ENCODE measurements at regions not wholly inside any gene's neighbourhood (a gene's known extent, or its start where the extent isn't known, plus 50 kb on each side); places are given as distances from the start of the nearest gene placed in this dataset.

DNA sequence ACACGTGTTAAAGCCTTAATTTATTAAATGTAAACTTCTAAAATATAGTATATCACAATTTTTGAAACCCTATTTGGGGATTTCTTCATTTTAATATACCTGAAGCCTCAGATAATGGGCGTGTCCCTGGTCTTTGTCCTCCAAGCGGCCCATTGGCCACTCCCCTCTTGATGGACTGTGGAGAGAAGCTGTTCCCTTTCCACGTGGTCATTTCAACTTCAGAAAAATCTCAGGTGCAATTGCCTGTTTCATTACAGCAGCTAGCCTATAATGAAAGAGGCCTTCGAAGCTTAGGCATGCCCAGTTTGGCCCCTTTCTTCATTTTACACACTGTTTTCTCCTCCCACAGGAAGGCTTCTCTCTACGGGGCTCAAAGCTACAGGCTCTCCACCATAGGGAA, 131.4 kb upstream of the ARHGAP5 start (continued):
- TF ChIP-seq, protein P1, sequence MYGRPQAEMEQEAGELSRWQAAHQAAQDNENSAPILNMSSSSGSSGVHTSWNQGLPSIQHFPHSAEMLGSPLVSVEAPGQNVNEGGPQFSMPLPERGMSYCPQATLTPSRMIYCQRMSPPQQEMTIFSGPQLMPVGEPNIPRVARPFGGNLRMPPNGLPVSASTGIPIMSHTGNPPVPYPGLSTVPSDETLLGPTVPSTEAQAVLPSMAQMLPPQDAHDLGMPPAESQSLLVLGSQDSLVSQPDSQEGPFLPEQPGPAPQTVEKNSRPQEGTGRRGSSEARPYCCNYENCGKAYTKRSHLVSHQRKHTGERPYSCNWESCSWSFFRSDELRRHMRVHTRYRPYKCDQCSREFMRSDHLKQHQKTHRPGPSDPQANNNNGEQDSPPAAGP (tag by site-specific recombination; IDR thresholded peaks at IDR 0.05) = no peak
- TF ChIP-seq MEIS1 (CRISPR knock-in tag; IDR thresholded peaks at IDR 0.05; ENCODE audit: borderline replicate concordance) (no peak), ZNF629 (tag by site-specific recombination; IDR thresholded peaks at IDR 0.05) (no peak), ZNF530 (tag by site-specific recombination; IDR thresholded peaks at IDR 0.05; ENCODE audit: low read depth) (no peak), ZNF600 (tag by site-specific recombination; IDR thresholded peaks at IDR 0.05) (no peak), ZNF548 (tag by site-specific recombination; IDR thresholded peaks at IDR 0.05) (no peak), ZNF558 (tag by site-specific recombination; IDR thresholded peaks at IDR 0.05) (no peak), ZNF777 (tag by site-specific recombination; IDR thresholded peaks at IDR 0.05; ENCODE audit: borderline replicate concordance) (no peak), ZNF132 (tag by site-specific recombination; IDR thresholded peaks at IDR 0.05; ENCODE audit: borderline replicate concordance) (no peak)

DNA sequence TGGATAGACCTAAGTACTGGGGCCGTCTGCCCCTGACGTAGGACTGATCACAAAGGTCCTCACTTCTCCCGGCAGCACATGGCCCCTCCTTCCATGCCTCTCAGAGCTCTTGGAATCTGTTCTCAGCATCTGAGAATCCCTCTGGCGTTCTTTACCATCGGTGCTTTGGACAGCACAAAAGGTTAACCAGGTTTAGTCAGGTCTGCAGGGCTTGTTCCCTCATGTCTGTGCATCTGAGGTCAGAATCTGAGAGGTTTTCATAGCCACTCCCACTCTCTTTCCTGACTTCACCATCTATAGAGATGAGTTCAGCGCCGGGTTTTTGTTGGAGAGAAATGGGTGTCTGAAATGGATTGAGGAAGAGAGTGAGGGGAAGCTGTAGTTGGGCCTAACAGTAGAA, 130.0 kb upstream of the ARHGAP5 start:
- Histone ChIP-seq H3K36me3 (ENCODE audit: control insufficient read depth in 2 of 2, insufficient read depth in 1 of 2, low read length in 2 of 2) (no peaks in the 10 kb centered on the region), H3K4me3 (ENCODE audit: low read depth, low read length) (no peak overlapping the region), H3K27ac (ENCODE audit: extremely low read depth, low read depth, low read length) (no peak overlapping the region), H3K4me1 (ENCODE audit: control insufficient read depth, insufficient read depth, low read length) (peaks cover 27% of the 10 kb centered on the region), H3K9me3 (ENCODE audit: control insufficient read depth, insufficient read depth, low read depth, low read length) (no peaks in the 10 kb centered on the region)
- POLR2A ChIA-PET = no interaction called here
- TF ChIP-seq, protein P2, sequence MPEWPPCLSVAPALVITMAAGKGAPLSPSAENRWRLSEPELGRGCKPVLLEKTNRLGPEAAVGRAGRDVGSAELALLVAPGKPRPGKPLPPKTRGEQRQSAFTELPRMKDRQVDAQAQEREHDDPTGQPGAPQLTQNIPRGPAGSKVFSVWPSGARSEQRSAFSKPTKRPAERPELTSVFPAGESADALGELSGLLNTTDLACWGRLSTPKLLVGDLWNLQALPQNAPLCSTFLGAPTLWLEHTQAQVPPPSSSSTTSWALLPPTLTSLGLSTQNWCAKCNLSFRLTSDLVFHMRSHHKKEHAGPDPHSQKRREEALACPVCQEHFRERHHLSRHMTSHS (tag by site-specific recombination; IDR thresholded peaks at IDR 0.05) = no peak
- TF ChIP-seq ZNF366 (tag by site-specific recombination; conservative IDR thresholded peaks at IDR 0.05) = no peak
- TF ChIP-seq, protein P3, sequence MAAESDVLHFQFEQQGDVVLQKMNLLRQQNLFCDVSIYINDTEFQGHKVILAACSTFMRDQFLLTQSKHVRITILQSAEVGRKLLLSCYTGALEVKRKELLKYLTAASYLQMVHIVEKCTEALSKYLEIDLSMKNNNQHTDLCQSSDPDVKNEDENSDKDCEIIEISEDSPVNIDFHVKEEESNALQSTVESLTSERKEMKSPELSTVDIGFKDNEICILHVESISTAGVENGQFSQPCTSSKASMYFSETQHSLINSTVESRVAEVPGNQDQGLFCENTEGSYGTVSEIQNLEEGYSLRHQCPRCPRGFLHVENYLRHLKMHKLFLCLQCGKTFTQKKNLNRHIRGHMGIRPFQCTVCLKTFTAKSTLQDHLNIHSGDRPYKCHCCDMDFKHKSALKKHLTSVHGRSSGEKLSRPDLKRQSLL (tag by site-specific recombination; IDR thresholded peaks at IDR 0.05) = no peak
- no peak for TF ChIP-seq ZNF274 (IDR thresholded peaks at IDR 0.05; ENCODE audit: low read length)
- TF ChIP-seq ZNF274 (tag by site-specific recombination; IDR thresholded peaks at IDR 0.05; ENCODE audit: borderline replicate concordance) = no peak
- no peak for TF ChIP-seq ZNF416 (tag by site-specific recombination; IDR thresholded peaks at IDR 0.05)
- TF ChIP-seq ZNF174 (tag by site-specific recombination; IDR thresholded peaks at IDR 0.05) = no peak
- no peak for TF ChIP-seq ZNF133 (tag by site-specific recombination; IDR thresholded peaks at IDR 0.05)
- TF ChIP-seq ZSCAN23 (tag by site-specific recombination; IDR thresholded peaks at IDR 0.05) = no peak
- TF ChIP-seq, protein P4, sequence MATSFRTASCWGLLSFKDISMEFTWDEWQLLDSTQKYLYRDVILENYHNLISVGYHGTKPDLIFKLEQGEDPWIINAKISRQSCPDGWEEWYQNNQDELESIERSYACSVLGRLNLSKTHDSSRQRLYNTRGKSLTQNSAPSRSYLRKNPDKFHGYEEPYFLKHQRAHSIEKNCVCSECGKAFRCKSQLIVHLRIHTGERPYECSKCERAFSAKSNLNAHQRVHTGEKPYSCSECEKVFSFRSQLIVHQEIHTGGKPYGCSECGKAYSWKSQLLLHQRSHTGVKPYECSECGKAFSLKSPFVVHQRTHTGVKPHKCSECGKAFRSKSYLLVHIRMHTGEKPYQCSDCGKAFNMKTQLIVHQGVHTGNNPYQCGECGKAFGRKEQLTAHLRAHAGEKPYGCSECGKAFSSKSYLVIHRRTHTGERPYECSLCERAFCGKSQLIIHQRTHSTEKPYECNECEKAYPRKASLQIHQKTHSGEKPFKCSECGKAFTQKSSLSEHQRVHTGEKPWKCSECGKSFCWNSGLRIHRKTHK (tag by site-specific recombination; IDR thresholded peaks at IDR 0.05) = no peak
- TF ChIP-seq HOXD13 (CRISPR knock-in tag; IDR thresholded peaks at IDR 0.05; ENCODE audit: borderline replicate concordance) = no peak
- TF ChIP-seq, protein P5, sequence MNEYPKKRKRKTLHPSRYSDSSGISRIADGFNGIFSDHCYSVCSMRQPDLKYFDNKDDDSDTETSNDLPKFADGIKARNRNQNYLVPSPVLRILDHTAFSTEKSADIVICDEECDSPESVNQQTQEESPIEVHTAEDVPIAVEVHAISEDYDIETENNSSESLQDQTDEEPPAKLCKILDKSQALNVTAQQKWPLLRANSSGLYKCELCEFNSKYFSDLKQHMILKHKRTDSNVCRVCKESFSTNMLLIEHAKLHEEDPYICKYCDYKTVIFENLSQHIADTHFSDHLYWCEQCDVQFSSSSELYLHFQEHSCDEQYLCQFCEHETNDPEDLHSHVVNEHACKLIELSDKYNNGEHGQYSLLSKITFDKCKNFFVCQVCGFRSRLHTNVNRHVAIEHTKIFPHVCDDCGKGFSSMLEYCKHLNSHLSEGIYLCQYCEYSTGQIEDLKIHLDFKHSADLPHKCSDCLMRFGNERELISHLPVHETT (tag by site-specific recombination; IDR thresholded peaks at IDR 0.05) = no peak
- no peak for TF ChIP-seq ZNF248 (tag by site-specific recombination; IDR thresholded peaks at IDR 0.05)
- TF ChIP-seq KLF8 (tag by site-specific recombination; IDR thresholded peaks at IDR 0.05) = no peak
- TF ChIP-seq OSR2 (tag by site-specific recombination; IDR thresholded peaks at IDR 0.05) = no peak
- no peak for TF ChIP-seq FEZF1 (tag by site-specific recombination; IDR thresholded peaks at IDR 0.05)
- no peak for TF ChIP-seq ZNF571 (tag by site-specific recombination; IDR thresholded peaks at IDR 0.05)
- CTCF ChIA-PET = interaction anchor here (1.3 kb wide), 1 partner anchor 20 kb away, joined by 6 read pairs; no protein-coding TSS in a partner anchor

Data from HEK293 (cell line).